ENCODE measurements at regions not wholly inside any gene's neighbourhood (a gene's known extent, or its start where the extent isn't known, plus 50 kb on each side); places are given as distances from the start of the nearest gene placed in this dataset.
"Not testable (repeated sequence)": the region's sequence is repeated elsewhere in the genome, so short reads cannot be mapped to it uniquely, and the experiment has no call there.

DNA sequence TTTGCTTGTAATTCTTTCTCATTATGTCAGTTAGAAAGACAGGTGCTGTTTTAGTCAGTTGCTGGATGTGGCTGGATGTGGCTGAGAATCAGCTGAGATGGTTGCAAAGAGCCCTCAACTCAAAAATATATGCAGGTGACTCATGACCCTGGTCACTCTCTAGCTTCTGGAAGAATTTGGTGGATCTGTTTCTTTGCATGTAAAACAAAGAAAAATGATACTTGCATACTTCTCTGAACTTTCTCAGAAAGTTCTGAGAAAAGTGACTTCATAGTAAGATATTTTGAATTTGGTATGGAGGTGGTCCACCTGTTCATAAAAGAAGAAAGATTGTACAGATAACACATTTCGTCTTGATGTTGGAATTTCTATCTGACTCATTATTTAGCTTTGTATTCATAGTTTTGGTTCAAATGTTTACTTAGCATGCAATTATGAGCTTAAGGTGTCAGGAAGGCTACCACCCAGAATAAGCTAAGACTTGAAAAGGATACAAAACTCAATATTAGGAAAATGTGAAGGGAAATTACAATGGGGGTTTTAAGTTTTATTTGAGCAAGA lies 163.2 kb upstream of the OLIG3 start:
- DNase-seq, result no peak

DNA sequence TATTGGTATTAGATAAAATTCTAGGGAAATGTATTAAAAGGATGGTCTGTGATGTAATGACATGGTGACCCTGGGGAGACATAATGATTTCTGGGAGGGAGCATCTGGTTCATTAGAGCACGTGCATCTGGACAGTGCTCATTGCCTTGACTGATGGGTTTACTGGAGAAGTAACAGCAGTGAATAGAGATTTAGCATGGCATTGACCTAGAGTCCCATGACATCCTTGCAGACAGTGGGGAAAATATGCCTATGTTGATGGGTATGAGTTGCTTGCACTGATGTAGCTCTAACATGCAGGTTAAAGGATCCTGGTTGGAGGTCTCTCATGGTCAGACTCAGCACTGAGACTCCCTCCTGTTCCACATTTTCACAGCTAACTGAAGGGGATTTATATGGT lies 164.1 kb upstream of the OLIG3 start:
- DNase-seq, result no peak

GRCh38 chr6:137659871-137660270 lies 165.7 kb upstream of the OLIG3 start:
- DNase-seq, result no peak

DNA sequence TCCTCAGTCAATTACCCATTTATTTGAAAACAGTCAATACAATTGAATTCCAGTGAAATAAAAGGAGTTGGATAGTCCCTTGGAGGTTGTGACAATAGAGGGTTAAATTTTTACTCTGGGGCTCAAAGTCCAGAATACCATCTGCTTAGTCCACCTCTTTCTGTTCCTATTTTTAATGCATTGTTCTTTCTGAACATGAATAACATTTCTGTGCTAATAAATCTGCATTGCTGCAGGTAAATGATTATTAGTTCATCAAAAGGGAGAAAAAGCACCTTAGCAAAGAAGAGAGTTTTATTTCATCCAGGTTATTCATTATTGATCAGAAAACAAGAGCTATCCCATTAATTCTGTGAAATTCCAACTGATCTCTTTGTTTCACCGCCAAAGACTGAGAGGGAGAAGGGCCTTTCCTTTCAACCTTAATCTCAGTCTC lies 166.1 kb upstream of the OLIG3 start:
- no peak for DNase-seq

GRCh38 chr6:137661601-137662000 lies 167.4 kb upstream of the OLIG3 start:
- peak; percentile 39 for DNase-seq

- DNase-seq, result no peak
Observed at GRCh38 chr6:137664183-137664582, 170.0 kb upstream of the OLIG3 start.

GRCh38 chr6:137665342-137665934 lies 171.2 kb upstream of the OLIG3 start:
- no peak for DNase-seq

GRCh38 chr6:137666202-137666774 lies 172.1 kb upstream of the OLIG3 start:
- DNase-seq, result peak; percentile 29

- DNase-seq, result no peak
Observed at GRCh38 chr6:137673603-137674002, 179.4 kb upstream of the OLIG3 start.

DNA sequence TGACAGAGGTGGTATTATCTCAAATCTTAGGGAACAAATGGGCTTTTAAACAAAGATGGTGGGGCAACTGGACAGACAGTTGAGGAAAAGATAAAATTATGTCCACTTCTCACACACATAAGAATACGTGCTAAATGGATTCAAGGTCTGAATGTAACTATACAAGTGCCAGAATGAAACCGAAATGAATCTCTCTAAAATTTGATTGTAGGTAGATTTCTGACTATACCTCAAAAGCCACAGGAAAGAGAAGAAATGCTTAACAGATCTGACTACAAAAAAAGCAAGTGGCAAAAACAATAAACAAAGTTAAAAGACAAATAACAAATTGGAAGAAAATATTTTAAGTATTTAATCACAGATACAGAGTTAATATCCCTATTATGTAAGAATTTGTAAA lies 182.7 kb upstream of the OLIG3 start:
- peak; percentile 14 for DNase-seq

DNA sequence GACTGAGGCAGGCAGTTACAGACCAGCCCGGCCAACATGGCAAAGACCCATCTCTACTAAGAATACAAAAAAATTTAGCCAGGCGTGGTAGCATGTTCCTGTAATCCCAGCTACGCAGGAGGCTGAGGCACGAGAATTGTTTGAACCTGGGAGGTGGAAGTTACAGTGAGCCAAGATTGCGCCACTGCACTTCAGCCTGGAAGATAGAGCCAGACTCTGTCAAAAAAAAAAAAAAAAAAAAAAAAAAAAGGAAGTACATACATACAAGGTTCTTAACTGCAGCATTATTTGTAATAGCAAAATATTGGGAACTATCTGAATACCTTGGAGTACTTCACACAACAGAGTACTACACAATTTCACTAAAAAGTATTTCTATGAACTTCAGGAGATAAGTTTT lies 183.5 kb upstream of the OLIG3 start:
- no peak for DNase-seq

- DNase-seq, result no peak
Observed at GRCh38 chr6:137678451-137678850, 184.3 kb upstream of the OLIG3 start.

GRCh38 chr6:137680705-137681346 lies 186.2 kb upstream of the TNFAIP3 start:
- no peak for DNase-seq

DNA sequence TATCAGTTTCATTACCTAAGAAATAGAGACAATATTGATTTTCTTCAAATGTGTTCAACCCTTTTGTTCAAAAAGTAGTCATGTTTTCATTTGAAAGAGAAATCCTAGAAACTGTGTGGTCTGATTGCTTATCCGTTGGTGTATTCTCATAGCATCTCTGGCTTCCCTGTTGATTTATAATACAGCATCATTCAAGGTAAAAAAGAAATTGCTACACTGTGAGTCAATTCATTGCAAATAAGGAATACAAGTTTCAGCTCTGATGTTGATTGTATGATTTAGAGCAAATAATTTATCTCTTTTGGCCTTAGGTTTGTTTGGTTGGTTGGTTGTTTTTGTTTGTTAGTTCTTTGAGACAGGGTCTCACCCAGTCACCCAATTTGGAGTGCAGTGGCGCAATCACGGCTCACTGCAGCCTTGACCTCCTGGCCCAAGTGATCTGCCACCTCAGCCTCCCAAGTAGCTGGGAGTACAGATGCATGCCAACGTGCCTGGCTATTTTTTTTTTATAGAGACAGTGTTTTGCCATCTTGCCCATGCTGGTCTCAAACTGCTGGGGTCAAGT lies 185.5 kb upstream of the TNFAIP3 start:
- DNase-seq, result no peak

DNA sequence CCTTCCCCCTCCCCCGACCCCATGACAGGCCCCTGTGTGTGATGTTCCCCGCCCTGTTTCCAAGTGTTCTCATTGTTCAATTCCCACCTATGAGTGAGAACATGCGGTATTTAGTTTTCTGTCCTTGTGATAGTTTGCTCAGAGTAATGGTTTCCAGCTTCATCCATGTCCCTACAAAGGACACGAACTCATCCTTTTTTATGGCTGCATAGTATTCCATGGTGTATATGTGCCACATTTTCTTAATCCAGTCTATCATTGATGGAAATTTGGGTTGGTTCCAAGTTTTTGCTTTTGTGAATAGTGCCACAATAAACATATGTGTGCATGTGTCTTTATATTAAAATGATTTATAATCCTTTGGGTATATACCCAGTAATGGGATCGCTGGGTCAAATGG lies 184.4 kb upstream of the TNFAIP3 start:
- DNase-seq, result not testable (repeated sequence)

DNA sequence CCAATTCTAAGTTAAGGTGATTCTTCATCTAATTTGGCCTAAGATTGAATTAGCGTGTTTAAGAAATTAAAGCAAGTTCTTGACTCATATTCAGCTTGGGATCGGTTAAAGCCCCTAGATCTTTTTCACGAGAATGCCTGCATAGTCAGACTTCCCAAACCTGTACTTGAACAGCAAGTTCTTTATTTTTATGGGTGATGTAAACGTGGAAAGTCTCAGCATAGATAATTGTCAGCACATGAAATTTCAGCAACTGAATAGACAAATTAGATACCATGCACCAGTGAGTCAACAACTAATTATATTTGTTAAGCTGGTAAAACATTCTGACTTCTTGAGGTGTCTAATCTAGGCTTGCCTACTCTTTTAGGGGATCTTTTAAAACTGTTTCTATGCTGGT lies 183.1 kb upstream of the TNFAIP3 start:
- no peak for DNase-seq

DNA sequence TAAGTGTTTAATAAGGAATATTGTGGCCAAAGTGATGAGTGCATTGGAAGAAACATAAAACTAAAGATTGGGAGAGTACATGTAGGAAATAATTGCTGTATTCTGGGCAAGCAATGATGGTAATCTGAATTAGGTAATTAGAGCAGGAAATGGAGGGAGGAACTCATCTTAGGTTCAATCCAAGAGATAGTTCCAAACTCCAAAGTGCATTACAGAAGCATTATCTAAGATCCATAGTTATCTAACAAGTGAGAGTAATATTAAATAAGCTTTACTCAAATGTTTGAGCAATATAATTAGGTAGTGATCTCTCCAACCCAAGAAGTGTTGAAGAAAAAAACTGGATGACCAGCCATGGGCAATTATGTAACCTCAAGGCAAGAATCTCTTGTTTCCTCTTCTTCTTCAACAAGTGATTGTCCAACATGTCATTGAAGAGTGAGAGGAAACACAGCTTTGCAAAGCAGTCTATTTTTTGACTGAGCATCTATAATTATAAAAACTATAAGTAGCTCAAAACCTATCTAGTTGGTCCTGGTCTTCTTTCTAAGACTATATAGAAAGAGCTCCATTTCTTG lies 181.2 kb upstream of the TNFAIP3 start:
- DNase-seq, result no peak

GRCh38 chr6:137687818-137688217 lies 179.2 kb upstream of the TNFAIP3 start:
- no peak for DNase-seq

DNA sequence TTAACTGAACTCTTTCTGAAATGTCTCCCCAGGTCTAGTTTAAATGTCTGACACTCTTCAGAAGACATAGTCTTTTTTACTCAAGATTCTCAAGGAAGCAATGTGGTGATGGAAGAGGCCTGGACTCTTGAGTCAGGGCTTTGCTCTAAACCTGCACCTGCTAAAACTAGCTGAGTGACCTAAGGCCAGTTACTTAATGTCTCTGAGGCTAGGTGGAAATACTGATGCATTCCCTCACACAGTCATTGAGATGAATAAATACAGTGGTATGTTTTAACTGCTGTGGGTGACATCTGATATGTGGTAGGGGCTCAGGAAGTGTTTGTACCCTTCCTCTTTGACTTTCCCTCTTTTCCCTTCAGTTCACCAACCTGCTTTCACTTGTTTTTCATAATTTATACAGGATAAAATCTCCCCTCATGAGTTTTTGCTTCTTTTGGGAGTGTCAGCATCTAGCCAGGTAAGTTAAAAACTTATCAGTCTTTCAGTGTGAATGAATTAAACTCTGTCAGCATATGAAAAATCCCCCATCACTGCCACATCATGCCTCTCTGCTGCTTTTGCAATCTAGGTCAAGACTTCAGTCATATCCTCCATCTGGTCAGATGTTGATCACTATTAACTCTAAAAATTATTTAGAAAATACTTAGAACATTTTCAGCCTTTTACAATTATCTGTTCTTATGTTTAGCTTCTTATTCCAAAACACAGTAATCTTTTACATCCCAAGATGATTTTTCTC lies 178.7 kb upstream of the TNFAIP3 start:
- no peak for DNase-seq

DNA sequence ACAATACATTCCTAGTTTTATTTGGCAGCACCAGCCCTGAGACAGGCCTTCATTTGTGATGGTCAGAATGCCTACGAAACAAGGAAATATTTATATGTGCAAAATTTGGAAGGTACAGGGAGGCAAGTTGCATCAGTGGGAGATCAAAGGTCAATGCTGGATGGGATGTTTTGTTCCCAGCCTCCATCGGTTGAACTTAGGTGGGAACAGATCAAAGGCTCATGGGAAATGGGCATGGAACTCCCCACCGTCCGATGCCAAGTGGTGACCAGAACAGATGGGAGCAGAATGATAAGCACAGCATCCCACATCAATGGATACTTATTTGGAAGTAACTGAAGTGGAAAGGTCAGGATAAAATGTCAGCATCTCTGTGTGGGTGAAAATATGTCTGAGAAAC lies 177.7 kb upstream of the TNFAIP3 start:
- no peak for DNase-seq

- no peak for DNase-seq
Observed at GRCh38 chr6:137690034-137690433, 177.0 kb upstream of the TNFAIP3 start.

DNA sequence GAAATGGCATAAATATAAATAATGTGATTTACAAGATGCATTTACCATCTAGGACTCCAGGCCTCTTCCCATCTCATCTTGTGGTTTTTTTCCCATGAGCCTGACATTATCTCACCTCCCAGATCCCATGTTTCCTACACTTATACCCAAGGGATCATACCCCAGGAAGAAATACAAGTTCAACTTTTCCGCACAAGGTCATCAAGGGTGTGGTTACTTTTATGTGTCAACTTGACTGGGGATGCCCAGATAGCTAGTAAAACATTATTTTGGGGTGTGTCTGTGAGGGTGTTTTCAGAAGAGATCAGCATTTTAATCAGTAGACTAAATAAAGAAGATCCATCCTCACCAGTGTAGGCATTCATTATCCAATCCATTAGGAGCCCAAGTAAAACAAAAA lies 176.3 kb upstream of the TNFAIP3 start:
- DNase-seq, result no peak

DNA sequence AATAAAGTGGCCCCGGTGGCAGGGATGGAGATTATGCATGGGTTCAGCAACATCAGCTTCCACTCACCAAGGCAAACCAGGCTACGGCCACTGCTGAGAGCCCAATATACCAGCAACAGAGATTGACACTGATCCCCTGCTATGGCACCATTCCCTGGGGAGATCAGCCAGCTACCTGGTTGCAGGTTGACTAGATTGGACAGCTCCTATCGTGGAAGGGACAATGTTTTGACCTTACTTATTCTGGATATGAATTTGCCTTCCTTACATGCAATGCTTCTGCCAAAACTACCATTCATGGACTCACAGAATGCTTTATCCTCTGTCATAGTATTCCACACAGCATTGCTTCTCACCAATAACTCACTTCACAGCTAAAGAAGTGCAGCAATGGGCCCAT lies 174.8 kb upstream of the TNFAIP3 start:
- no peak for DNase-seq

All from CD4-positive, alpha-beta T cell treated with Interleukin-12 subunit alpha and Interleukin-12 subunit beta, for 1 hour (primary cell).